Large intestine (tissue), 3 donors: ENCODE measurements at regions not wholly inside any gene's neighbourhood (a gene's known extent, or its start where the extent isn't known, plus 50 kb on each side); places are given as distances from the start of the nearest gene placed in this dataset.
"Not testable (repeated sequence)": the region's sequence is repeated elsewhere in the genome, so short reads cannot be mapped to it uniquely, and the experiment has no call there.

ENCODE experiments used
- DNase-seq, 2 donors: peaks; one replicate each; pipeline versions ENCODE4 v3.0.0 to v3.0.0-alpha.2; 2013
- H3K27ac ChIP-seq: one replicate; pipeline ENCODE4 v1.5.1; 2013; ENCODE audit warnings: low read length
- H3K27me3 ChIP-seq: 2 replicates; pipeline ENCODE4 v1.6.1; 2013; ENCODE audit warnings: low read length; ENCODE audit not compliant: control insufficient read depth, insufficient read depth
- H3K36me3 ChIP-seq: 2 replicates; pipeline ENCODE4 v1.6.1; 2013; ENCODE audit warnings: low read length; ENCODE audit not compliant: control insufficient read depth, insufficient read depth
- H3K4me1 ChIP-seq: one replicate; pipeline ENCODE4 v1.6.1; 2013; ENCODE audit warnings: low read length; ENCODE audit not compliant: control insufficient read depth, insufficient read depth
- H3K4me3 ChIP-seq: one replicate; pipeline ENCODE4 v1.5.1; 2013; ENCODE audit warnings: low read length
- H3K9me3 ChIP-seq: one replicate; pipeline ENCODE4 v1.6.1; 2013; ENCODE audit warnings: mild to moderate bottlenecking, low read depth, low read length, moderate library complexity; ENCODE audit not compliant: control insufficient read depth
- WGBS: methylation state at CpG from one replicate; pipeline ENCODE4 v1.1.5; 2013; ENCODE audit warnings: low lambda C conversion rate; ENCODE audit not compliant: insufficient coverage; 5-methylcytosine and 5-hydroxymethylcytosine counted together

DNA sequence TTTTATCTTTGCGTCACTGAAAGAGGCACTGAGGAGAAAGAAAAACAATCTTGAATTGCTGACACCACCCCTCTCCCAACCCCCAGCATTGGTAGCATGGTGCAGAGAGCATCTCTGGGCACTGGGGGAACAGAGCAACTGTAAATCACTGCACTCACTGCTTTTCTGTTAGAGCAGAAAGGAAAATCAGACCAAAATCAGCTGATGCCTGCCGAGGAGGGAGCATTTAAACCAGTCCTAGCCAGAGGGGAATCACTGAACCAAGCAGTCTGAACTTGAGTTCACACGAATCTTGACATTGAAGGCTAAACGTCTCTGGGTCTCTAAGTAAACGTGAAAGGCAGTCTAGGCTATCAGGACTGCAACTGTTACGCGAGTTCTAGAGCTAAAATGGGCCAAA is 205.8 kb downstream of the SPANXN4 start:
- no peaks in the 10 kb centered on the region for H3K27me3 ChIP-seq
- no peaks in the 10 kb centered on the region for H3K36me3 ChIP-seq
- WGBS = no CpG with 5 or more reads among the region's 7 CpGs
- peaks cover 7% of the 10 kb centered on the region for H3K9me3 ChIP-seq
- H3K4me3 ChIP-seq = no peak overlapping the region
- no peaks in the 10 kb centered on the region for H3K4me1 ChIP-seq
- H3K27ac ChIP-seq = no peak overlapping the region
- no peak for DNase-seq

GRCh38 chrX:143228600-143228999 is 202.9 kb downstream of the SPANXN4 start:
- not testable (repeated sequence) for DNase-seq, H3K27me3 ChIP-seq

DNA sequence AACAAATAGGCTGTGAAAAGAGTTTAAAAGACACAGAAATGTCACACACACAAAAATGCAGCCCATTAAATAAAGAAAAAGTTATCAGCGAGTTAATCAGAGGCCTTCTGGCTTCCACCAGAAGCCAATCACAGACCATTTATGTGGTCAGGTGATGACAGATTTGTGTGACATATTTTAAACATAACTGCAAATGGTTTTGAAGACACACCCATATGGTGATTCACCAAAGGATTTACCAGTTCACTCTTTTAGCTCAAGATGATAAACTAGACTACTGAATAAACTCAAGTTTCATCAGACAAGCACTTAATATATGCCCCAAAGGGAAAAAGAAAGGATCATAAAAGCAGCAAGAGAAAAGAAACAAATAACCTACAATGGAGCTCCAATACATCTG is 181.2 kb downstream of the SPANXN4 start:
- H3K4me1 ChIP-seq = no peaks in the 10 kb centered on the region
- H3K27me3 ChIP-seq = no peaks in the 10 kb centered on the region
- H3K36me3 ChIP-seq = no peaks in the 10 kb centered on the region
- no peak overlapping the region for H3K4me3 ChIP-seq
- no peak overlapping the region for H3K27ac ChIP-seq
- H3K9me3 ChIP-seq = no peaks in the 10 kb centered on the region
- DNase-seq = no peak
- WGBS = 80% methylated on average over 1 of the region's 1 CpG

More at GRCh38 chrX:143228600-143228999, 202.9 kb downstream of the SPANXN4 start:
- not testable (repeated sequence) for H3K27ac ChIP-seq, H3K9me3 ChIP-seq, H3K4me1 ChIP-seq, H3K36me3 ChIP-seq, H3K4me3 ChIP-seq
- no CpG with 5 or more reads among the region's 27 CpGs for WGBS

DNA sequence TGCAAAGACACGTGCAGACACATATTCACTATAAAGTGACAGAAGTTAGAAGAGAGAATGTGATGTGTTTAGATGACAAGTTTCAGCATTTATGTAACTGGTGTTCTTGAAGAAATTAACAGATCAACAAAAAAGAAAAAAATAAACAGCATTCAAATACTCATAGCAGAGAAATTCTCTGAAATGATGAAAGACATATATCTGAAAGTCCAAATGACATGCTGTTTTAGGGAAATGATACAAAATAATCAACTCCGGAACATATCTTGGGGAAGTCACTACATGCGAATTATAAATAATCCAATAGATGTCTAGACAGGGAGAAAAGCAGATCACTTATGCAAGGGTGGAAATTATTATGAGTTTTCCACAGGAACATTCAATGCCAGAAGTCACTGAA is 146.0 kb downstream of the SPANXN4 start:
- WGBS = no CpG with 5 or more reads among the region's 3 CpGs
- DNase-seq = no peak
- Histone ChIP-seq H3K4me3 (no peak overlapping the region), H3K4me1 (no peaks in the 10 kb centered on the region), H3K27me3 (no peaks in the 10 kb centered on the region), H3K36me3 (no peaks in the 10 kb centered on the region), H3K27ac (no peak overlapping the region), H3K9me3 (no peaks in the 10 kb centered on the region)

GRCh38 chrX:143165778-143166177 is 140.1 kb downstream of the SPANXN4 start:
- no peak overlapping the region for H3K27ac ChIP-seq
- no peaks in the 10 kb centered on the region for H3K4me1 ChIP-seq
- H3K27me3 ChIP-seq = no peaks in the 10 kb centered on the region
- no peak overlapping the region for H3K4me3 ChIP-seq
- no peaks in the 10 kb centered on the region for H3K9me3 ChIP-seq
- H3K36me3 ChIP-seq = no peaks in the 10 kb centered on the region
- WGBS = 20% methylated on average over 1 of the region's 1 CpG
- DNase-seq = no peak

GRCh38 chrX:143139681-143140080 is 114.0 kb downstream of the SPANXN4 start:
- Histone ChIP-seq H3K4me1 (no peaks in the 10 kb centered on the region), H3K36me3 (no peaks in the 10 kb centered on the region), H3K27me3 (no peaks in the 10 kb centered on the region), H3K27ac (no peak overlapping the region), H3K9me3 (no peaks in the 10 kb centered on the region), H3K4me3 (no peak overlapping the region)
- 80% methylated on average over 1 of the region's 2 CpGs for whole genome bisulfite sequencing
- no peak for DNase-seq

GRCh38 chrX:143121477-143121876 is 95.7 kb downstream of the SPANXN4 start:
- DNase-seq = no peak
- H3K4me1 ChIP-seq = no peaks in the 10 kb centered on the region
- no peaks in the 10 kb centered on the region for H3K27me3 ChIP-seq
- no peak overlapping the region for H3K27ac ChIP-seq
- WGBS = no CpG with 5 or more reads among the region's 4 CpGs
- no peak overlapping the region for H3K4me3 ChIP-seq
- no peaks in the 10 kb centered on the region for H3K9me3 ChIP-seq
- no peaks in the 10 kb centered on the region for H3K36me3 ChIP-seq

- H3K4me1 ChIP-seq = no peaks in the 10 kb centered on the region
- no peak for DNase-seq
- no CpG with 5 or more reads among the region's 2 CpGs for WGBS
- H3K27me3 ChIP-seq = no peaks in the 10 kb centered on the region
- H3K9me3 ChIP-seq = no peaks in the 10 kb centered on the region
- no peak overlapping the region for H3K27ac ChIP-seq
- H3K36me3 ChIP-seq = no peaks in the 10 kb centered on the region
- H3K4me3 ChIP-seq = no peak overlapping the region
Observed at GRCh38 chrX:143115466-143115865, 89.7 kb downstream of the SPANXN4 start.

DNA sequence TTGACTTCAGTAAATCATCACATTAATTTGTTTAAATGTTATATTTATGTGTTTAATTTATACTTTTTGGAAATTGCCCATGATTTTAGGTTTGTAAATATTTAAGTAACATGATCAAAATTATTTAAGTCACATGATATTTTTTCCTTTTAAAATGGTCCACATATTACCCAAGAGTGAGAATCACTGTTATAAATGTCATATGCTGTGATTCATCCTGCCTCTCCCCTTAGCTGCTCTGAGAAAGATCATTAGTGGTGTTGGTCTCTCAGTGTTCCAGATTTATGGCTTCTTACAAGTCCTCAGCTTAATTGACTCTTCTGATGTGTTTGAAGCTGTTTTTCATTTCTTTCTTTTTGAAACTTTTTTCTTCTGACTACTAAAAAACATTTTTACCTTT is 70.1 kb downstream of the SPANXN4 start:
- DNase-seq = no peak
- H3K4me1 ChIP-seq = no peaks in the 10 kb centered on the region
- H3K27me3 ChIP-seq = no peaks in the 10 kb centered on the region
- no peaks in the 10 kb centered on the region for H3K36me3 ChIP-seq
- H3K9me3 ChIP-seq = no peaks in the 10 kb centered on the region
- H3K27ac ChIP-seq = no peak overlapping the region
- H3K4me3 ChIP-seq = no peak overlapping the region

DNA sequence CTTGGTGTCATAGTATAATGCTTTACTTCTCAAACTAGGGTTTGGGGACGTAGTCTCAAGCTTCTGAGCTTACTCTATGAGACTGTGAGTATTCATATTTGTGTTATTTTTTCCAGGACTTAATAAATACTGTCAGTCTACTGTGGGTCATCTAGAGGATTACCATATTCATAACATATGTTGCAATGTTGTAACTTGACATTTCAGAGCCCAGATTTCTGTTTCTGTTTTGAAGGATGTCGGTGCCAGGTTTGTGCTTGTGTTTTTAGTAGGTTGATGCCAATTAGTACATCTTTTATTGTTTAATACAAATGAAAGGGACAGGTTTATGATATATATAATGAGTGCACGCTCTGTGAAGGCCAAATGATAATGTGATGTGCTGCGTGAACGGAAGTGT is 69.6 kb downstream of the SPANXN4 start:
- WGBS = no CpG with 5 or more reads among the region's 5 CpGs
- Histone ChIP-seq H3K27ac (no peak overlapping the region), H3K9me3 (no peaks in the 10 kb centered on the region), H3K36me3 (no peaks in the 10 kb centered on the region), H3K4me3 (no peak overlapping the region), H3K4me1 (no peaks in the 10 kb centered on the region), H3K27me3 (no peaks in the 10 kb centered on the region)
- no peak for DNase-seq

DNA sequence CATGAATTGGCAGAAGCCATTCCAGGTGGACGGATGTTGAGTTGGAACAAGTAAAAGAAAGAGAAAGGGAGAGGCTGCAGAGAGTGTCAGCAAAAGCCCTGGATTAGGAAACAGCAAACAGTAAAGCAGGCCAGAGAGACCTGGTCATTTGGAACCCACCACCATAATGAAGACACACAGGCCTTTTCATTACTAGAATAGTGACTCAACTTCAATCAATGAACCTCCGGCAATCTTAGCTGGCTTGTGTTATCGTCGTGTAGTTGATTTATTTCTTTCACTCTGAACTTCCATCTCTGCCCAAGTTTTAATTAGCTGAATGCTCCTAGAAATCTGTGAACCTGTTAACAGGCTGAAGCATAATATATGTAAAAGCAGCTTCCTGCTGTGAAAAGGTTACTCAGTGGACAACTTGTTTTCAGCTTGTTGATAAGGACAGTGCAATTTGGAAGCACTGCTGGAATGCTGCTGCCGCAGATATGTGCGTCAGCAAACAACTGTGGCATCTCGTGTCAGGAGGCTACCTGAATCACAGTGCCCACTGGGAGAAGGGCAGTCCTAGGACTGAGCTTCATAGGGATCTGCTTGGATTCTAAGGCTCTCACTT is 68.8 kb downstream of the SPANXN4 start:
- no peaks in the 10 kb centered on the region for H3K27me3 ChIP-seq
- H3K9me3 ChIP-seq = no peaks in the 10 kb centered on the region
- no CpG with 5 or more reads among the region's 7 CpGs for WGBS
- H3K4me3 ChIP-seq = no peak overlapping the region
- no peaks in the 10 kb centered on the region for H3K4me1 ChIP-seq
- H3K36me3 ChIP-seq = no peaks in the 10 kb centered on the region
- H3K27ac ChIP-seq = no peak overlapping the region
- DNase-seq = no peak
